GM12872 (cell line): ENCODE measurements at regions not wholly inside any gene's neighbourhood (a gene's known extent, or its start where the extent isn't known, plus 50 kb on each side); places are given as distances from the start of the nearest gene placed in this dataset.

ENCODE experiments used
- TF ChIP-seq, protein P1 (sequence below): IDR thresholded peaks from 3 replicates; pipeline ENCODE4 v1.5.1; 2011; ENCODE audit warnings: low read depth, mild to moderate bottlenecking, low read length, moderate library complexity; ENCODE audit not compliant: insufficient read depth

DNA sequence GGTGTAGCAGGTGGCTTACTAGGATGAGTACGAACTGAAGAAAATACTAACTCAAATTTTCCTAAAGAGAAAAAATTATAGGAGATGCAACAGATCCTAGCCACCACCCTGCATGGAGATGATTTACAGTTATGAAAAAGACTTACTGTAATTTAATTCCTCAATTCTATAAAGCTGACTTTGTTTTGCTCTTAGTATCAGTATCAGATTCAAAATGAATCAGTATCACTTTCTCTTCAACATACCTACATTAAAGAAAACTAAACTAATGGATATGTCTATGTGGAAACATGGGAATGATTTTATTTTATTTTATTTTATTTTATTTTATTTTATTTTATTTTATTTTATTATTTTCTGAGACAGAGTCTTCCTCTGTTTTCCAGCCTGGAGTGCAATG is 525.8 kb downstream of the NLGN4X start:
- TF ChIP-seq, protein P1, sequence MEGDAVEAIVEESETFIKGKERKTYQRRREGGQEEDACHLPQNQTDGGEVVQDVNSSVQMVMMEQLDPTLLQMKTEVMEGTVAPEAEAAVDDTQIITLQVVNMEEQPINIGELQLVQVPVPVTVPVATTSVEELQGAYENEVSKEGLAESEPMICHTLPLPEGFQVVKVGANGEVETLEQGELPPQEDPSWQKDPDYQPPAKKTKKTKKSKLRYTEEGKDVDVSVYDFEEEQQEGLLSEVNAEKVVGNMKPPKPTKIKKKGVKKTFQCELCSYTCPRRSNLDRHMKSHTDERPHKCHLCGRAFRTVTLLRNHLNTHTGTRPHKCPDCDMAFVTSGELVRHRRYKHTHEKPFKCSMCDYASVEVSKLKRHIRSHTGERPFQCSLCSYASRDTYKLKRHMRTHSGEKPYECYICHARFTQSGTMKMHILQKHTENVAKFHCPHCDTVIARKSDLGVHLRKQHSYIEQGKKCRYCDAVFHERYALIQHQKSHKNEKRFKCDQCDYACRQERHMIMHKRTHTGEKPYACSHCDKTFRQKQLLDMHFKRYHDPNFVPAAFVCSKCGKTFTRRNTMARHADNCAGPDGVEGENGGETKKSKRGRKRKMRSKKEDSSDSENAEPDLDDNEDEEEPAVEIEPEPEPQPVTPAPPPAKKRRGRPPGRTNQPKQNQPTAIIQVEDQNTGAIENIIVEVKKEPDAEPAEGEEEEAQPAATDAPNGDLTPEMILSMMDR: no peak

DNA sequence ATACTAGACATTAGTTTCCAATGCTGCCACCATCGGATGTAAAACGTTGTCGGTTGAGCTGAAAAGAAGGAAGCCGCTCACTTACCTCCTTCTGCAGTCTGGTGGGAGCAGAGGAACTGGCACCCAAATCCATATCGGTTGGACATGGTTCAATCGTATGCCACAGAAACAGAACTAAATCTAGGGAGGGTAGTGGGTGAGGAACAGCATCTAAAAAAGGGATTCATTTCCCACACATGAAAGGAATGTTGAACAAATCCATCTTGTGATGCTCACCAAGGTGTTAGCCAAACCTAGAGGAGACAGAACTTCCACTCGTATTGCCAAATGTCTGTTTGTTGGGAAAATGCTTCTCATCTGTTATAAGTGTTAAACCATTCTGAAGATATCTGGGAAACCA is 532.7 kb downstream of the NLGN4X start:
- TF ChIP-seq, protein P1: no peak

DNA sequence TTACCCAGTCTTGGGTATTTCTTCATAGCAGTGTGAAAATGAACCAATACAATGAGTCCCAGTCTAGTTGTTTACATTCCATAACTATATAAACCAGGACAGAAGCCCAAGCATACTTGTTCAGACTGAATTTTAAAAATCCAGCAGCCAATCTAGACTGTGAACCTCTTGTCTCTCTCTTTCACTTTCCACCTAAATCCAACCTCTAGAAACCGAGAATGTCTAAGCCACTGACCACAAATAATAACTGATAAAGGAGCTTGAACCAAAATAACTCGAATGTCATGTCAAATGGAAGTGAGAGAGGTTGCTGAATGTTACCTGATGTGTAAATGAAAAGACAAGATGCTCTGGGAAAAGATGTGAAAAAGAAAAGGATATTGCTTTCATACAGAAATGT is 544.7 kb downstream of the NLGN4X start:
- TF ChIP-seq, protein P1: no peak

DNA sequence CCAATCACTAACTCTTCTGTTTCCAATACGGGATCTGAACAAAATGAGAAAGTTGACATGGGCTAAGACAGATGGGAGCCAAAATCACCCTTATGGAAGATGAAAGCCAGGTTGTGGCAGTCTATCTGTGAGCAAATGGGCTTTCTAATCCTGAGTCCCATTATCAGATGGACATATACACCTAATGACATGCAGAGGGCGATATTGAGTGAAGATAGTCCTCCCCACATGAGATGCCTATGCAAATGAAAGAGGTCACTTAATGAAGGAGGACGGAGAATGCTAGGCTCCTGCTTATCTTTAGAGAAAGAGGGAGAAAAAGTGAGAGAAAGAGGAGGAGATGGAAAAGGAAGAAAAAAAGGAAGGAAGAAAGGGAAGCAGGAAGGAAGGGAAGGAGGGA is 547.5 kb downstream of the NLGN4X start:
- TF ChIP-seq, protein P1: no peak

DNA sequence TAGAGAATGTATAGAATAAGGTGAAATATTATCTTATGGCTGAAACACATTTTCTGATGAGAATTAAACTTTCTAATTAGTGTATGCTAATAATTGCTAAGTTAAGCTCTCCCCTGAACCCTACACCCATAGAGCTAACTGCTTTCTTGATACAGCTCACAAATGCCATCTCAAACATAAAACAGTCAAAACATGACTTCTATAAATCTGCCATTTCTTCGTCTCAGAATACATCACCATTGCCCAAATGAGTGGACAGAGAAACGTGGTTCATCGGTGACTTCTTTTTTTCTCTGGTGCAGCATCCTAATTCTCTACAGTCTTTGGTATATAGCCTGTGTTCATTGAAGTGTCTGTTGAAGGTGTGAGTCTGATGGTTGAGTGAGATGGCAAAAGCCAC is 554.6 kb downstream of the NLGN4X start:
- TF ChIP-seq, protein P1: no peak

DNA sequence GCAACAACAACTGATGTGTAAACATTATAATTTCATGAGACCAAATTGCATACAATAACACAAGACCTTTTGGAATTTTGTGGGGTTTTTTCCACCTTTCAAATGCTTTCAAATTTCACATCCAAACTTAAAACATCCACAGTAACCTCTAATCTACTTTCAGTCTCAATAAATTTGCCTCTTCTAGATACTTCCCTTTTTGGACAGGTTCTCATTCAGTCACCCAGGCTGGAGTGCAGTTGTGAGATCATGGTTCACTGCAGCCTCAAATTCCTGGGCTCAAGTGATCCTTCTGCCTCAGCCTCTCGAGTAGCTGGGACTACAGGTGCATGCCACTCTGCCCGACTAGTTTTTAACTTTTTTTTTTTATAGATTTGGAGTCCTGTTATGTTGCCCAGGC is 556.6 kb downstream of the NLGN4X start:
- TF ChIP-seq, protein P1: no peak

DNA sequence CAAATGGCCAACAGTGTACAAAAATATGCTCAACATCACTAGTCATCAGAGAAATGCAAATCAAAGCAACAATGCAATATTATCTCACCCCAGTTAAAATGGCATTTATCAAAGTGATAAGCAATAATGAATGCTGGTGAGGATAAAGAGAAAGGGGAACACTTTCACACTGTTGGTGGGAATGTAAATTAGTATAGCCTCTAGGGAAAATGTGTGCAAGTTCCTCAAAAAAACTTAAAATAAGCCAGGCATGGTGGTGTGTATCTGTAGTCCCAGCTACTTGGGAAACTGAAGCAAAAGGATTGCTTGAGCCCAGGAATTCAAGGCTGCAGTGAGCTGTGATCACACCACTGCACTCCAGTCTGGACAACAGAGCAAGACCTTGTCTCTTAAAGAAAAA is 572.1 kb downstream of the NLGN4X start:
- TF ChIP-seq, protein P1: no peak

DNA sequence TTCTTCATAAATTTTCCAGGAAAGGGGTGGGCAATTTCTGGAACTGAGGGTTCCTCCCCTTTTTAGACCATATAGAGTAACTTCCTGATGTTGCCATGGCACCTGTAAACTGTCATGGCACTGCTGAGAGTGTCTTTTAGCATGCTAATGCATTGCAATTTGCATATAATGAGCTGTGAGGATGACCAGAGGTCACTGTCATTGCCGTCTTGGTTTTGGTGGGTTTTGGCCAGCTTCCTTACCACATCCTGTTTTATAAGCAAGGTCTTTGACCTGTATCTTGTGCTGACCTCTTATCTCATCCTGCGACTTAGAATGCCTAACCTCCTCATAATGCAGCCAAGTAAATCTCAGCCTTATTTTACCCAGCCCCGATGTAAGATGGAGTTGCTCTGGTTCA is 577.8 kb downstream of the NLGN4X start:
- TF ChIP-seq, protein P1: no peak
